ENCODE measurements at regions not wholly inside any gene's neighbourhood (a gene's known extent, or its start where the extent isn't known, plus 50 kb on each side); places are given as distances from the start of the nearest gene placed in this dataset.

GRCh38 chr16:5575646-5576245, 478.2 kb upstream of the EEF2KMT start:
- Histone ChIP-seq H3K4me3 (no peak overlapping the region), H3K27ac (no peak overlapping the region), H3K4me1 (ENCODE audit: control insufficient read depth in 1 of 2, low read depth in 2 of 2) (no peaks in the 10 kb centered on the region), H3K36me3 (no peaks in the 10 kb centered on the region), H3K9me3 (no peaks in the 10 kb centered on the region), H3K27me3 (replicated peaks; ENCODE audit: insufficient read depth) (no peaks in the 10 kb centered on the region)
- DNase-seq (ENCODE audit: low spot score) (no peak), ATAC-seq (ENCODE audit: insufficient number of reproducible peaks, low FRiP score, low read depth) (no peak)
- TF ChIP-seq, protein P1, sequence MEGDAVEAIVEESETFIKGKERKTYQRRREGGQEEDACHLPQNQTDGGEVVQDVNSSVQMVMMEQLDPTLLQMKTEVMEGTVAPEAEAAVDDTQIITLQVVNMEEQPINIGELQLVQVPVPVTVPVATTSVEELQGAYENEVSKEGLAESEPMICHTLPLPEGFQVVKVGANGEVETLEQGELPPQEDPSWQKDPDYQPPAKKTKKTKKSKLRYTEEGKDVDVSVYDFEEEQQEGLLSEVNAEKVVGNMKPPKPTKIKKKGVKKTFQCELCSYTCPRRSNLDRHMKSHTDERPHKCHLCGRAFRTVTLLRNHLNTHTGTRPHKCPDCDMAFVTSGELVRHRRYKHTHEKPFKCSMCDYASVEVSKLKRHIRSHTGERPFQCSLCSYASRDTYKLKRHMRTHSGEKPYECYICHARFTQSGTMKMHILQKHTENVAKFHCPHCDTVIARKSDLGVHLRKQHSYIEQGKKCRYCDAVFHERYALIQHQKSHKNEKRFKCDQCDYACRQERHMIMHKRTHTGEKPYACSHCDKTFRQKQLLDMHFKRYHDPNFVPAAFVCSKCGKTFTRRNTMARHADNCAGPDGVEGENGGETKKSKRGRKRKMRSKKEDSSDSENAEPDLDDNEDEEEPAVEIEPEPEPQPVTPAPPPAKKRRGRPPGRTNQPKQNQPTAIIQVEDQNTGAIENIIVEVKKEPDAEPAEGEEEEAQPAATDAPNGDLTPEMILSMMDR (IDR thresholded peaks at IDR 0.05): no peak

DNA sequence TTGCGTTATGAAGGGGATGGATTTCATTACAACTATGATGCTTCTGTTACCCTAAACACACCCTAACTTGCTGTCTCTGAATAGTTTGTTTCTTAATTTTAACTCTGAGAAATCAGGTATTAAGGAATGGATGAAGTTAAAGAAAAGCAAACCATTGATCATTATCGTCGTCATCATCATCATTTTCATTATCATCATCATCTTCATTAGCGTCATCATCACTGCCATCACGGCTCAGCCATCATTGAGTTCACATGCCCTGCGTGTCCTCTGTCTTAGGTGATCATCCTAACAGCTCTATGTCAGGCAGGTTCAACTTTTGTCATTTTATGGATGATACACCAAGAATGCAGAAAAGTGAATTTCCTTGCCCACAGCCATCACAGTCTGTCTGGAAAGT, 477.5 kb upstream of the EEF2KMT start:
- no peaks in the 10 kb centered on the region for H3K9me3 ChIP-seq
- ATAC-seq (ENCODE audit: insufficient number of reproducible peaks, low FRiP score, low read depth): no peak
- TF ChIP-seq, protein P1 (IDR thresholded peaks at IDR 0.05): no peak

GRCh38 chr16:5572056-5572455, 474.5 kb upstream of the EEF2KMT start:
- Histone ChIP-seq H3K27ac (no peak overlapping the region), H3K9me3 (no peaks in the 10 kb centered on the region), H3K36me3 (no peaks in the 10 kb centered on the region), H3K4me1 (ENCODE audit: control insufficient read depth in 1 of 2, low read depth in 2 of 2) (no peaks in the 10 kb centered on the region), H3K4me3 (no peak overlapping the region), H3K27me3 (replicated peaks; ENCODE audit: insufficient read depth) (no peaks in the 10 kb centered on the region)
- ATAC-seq (ENCODE audit: insufficient number of reproducible peaks, low FRiP score, low read depth) (no peak), DNase-seq (ENCODE audit: low spot score) (no peak)
- TF ChIP-seq, protein P1 (IDR thresholded peaks at IDR 0.05): no peak

More for the DNA sequence above, 477.5 kb upstream of the EEF2KMT start:
- Histone ChIP-seq H3K4me1 (ENCODE audit: control insufficient read depth in 1 of 2, low read depth in 2 of 2) (no peaks in the 10 kb centered on the region), H3K27ac (no peak overlapping the region), H3K36me3 (no peaks in the 10 kb centered on the region), H3K27me3 (replicated peaks; ENCODE audit: insufficient read depth) (no peaks in the 10 kb centered on the region), H3K4me3 (no peak overlapping the region)
- no peak for DNase-seq (ENCODE audit: low spot score)

GRCh38 chr16:5571446-5571845, 473.9 kb upstream of the EEF2KMT start:
- TF ChIP-seq, protein P1 (IDR thresholded peaks at IDR 0.05): no peak
- DNase-seq (ENCODE audit: low spot score) (no peak), ATAC-seq (ENCODE audit: insufficient number of reproducible peaks, low FRiP score, low read depth) (no peak)
- Histone ChIP-seq H3K36me3 (no peaks in the 10 kb centered on the region), H3K27me3 (replicated peaks; ENCODE audit: insufficient read depth) (no peaks in the 10 kb centered on the region), H3K27ac (no peak overlapping the region), H3K4me1 (ENCODE audit: control insufficient read depth in 1 of 2, low read depth in 2 of 2) (no peaks in the 10 kb centered on the region), H3K9me3 (no peaks in the 10 kb centered on the region), H3K4me3 (no peak overlapping the region)

DNA sequence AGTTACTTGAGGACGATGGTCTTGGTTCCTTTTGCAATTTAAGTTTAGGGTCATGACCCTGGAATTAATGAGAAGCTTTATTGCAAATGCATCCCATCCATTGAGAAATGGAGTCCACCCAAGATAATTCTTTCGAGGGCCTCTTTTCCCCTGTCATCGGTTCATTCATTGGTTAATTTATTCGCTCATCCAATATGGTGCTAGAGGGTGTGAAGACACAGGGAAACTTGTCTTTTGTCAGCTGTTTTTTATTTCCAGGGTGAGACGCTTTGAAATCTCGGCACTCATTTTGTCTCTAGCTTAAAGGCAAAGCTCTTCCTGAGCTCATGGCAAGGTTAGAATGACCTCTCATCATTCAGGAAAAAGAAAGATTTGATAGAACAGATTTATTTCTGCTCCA, 464.2 kb upstream of the EEF2KMT start:
- TF ChIP-seq, protein P1 (IDR thresholded peaks at IDR 0.05): no peak
- H3K27ac ChIP-seq: no peak overlapping the region
- H3K4me3 ChIP-seq: no peak overlapping the region
- H3K4me1 ChIP-seq (ENCODE audit: control insufficient read depth in 1 of 2, low read depth in 2 of 2): no peaks in the 10 kb centered on the region
- ATAC-seq (ENCODE audit: insufficient number of reproducible peaks, low FRiP score, low read depth) (no peak), DNase-seq (ENCODE audit: low spot score) (no peak)
- H3K9me3 ChIP-seq: no peaks in the 10 kb centered on the region
- no peaks in the 10 kb centered on the region for H3K36me3 ChIP-seq
- no peaks in the 10 kb centered on the region for H3K27me3 ChIP-seq (replicated peaks; ENCODE audit: insufficient read depth)

All from thoracic aorta (tissue), 2 donors.